MM.1S (cell line): ENCODE measurements at regions not wholly inside any gene's neighbourhood (a gene's known extent, or its start where the extent isn't known, plus 50 kb on each side); places are given as distances from the start of the nearest gene placed in this dataset.

Source experiments
- DNase-seq: peaks from one replicate; pipeline ENCODE4 v3.0.0-alpha.2; 2015
- H2AFZ ChIP-seq: fragments of 300-600 bp; sonication (generic); 2 replicates; pipeline ENCODE4 v1.6.0; 2016; ENCODE audit warnings: antibody characterized with exemption, low read length
- H3F3A ChIP-seq: fragments of 300-600 bp; sonication (generic); 2 replicates; pipeline ENCODE4 v1.6.1; 2016; ENCODE audit warnings: mild to moderate bottlenecking, antibody characterized with exemption, low read length, moderate library complexity, mixed read lengths; ENCODE audit not compliant: insufficient read depth
- H3K27ac ChIP-seq: fragments of 300-600 bp; sonication (generic); 2 replicates; pipeline ENCODE4 v1.5.1; 2016; ENCODE audit warnings: mild to moderate bottlenecking, low read length
- H3K27me3 ChIP-seq: fragments of 300-600 bp; sonication (generic); replicated peaks from 2 replicates; pipeline ENCODE4 v1.6.0; 2016; ENCODE audit warnings: low read length; ENCODE audit not compliant: insufficient read depth
- H3K36me3 ChIP-seq: fragments of 300-600 bp; sonication (generic); replicated peaks from 2 replicates; pipeline ENCODE4 v1.6.1; 2016; ENCODE audit warnings: mild to moderate bottlenecking, low read length, mixed read lengths; ENCODE audit not compliant: insufficient read depth
- H3K4me1 ChIP-seq: fragments of 300-600 bp; sonication (generic); 2 replicates; pipeline ENCODE4 v1.6.1; 2016; ENCODE audit warnings: low read length, mixed read lengths
- H3K4me2 ChIP-seq: fragments of 300-600 bp; sonication (generic); 2 replicates; pipeline ENCODE4 v1.6.0; 2016; ENCODE audit warnings: low read depth, low read length
- H3K4me3 ChIP-seq: fragments of 300-600 bp; sonication (generic); 2 replicates; pipeline ENCODE4 v1.5.1; 2016; ENCODE audit warnings: low read length, mixed read lengths
- H3K79me2 ChIP-seq: fragments of 300-600 bp; sonication (generic); 2 replicates; pipeline ENCODE4 v1.6.1; 2016; ENCODE audit warnings: mixed run types, low read length, mixed read lengths
- H3K9ac ChIP-seq: fragments of 300-600 bp; sonication (generic); 2 replicates; pipeline ENCODE4 v1.6.1; 2016; ENCODE audit warnings: low read length, mixed read lengths
- H3K9me2 ChIP-seq: fragments of 300-600 bp; sonication (generic); replicated peaks from 2 replicates; pipeline ENCODE4 v1.6.1; 2016; ENCODE audit warnings: mild to moderate bottlenecking, low read length, mixed read lengths; ENCODE audit not compliant: insufficient read depth
- H3K9me3 ChIP-seq: fragments of 300-600 bp; sonication (generic); replicated peaks from 2 replicates; pipeline ENCODE4 v1.6.1; 2016; ENCODE audit warnings: mild to moderate bottlenecking, low read length, mixed read lengths; ENCODE audit not compliant: insufficient read depth
- H4K20me1 ChIP-seq: fragments of 300-600 bp; sonication (generic); 2 replicates; pipeline ENCODE4 v1.6.1; 2016; ENCODE audit warnings: mild to moderate bottlenecking, low read length, moderate library complexity, mixed read lengths; ENCODE audit not compliant: insufficient read depth
- EZH2 ChIP-seq: fragments of 300-600 bp; sonication (generic); optimal IDR thresholded peaks from 2 replicates; pipeline ENCODE3; 2017; ENCODE audit warnings: low read depth, mild to moderate bottlenecking, antibody characterized with exemption, low read length, mixed read lengths
- EZH2phosphoT487 ChIP-seq: fragments of 300-600 bp; sonication (generic); IDR thresholded peaks from 2 replicates; pipeline ENCODE4 v1.6.1; 2018; ENCODE audit warnings: antibody characterized with exemption, low read length
- TF ChIP-seq, protein P1 (sequence below): fragments of 300-600 bp; sonication (generic); IDR thresholded peaks from 2 replicates; pipeline ENCODE4 v1.5.1; 2016; ENCODE audit warnings: antibody characterized with exemption, low read length, mixed read lengths

GRCh38 chr1:195748969-195749368 lies 859.3 kb downstream of the KCNT2 start:
- Histone ChIP-seq H3K36me3 (no peaks in the 10 kb centered on the region), H3K4me1 (no peaks in the 10 kb centered on the region), H3K4me3 (no peak overlapping the region), H3F3A (no peaks in the 10 kb centered on the region), H2AFZ (no peak overlapping the region), H3K9ac (no peak overlapping the region), H3K9me3 (no peaks in the 10 kb centered on the region), H3K4me2 (no peak overlapping the region), H3K27me3 (no peaks in the 10 kb centered on the region), H3K79me2 (no peaks in the 10 kb centered on the region), H4K20me1 (no peaks in the 10 kb centered on the region), H3K9me2 (no peaks in the 10 kb centered on the region), H3K27ac (no peak overlapping the region)
- TF ChIP-seq, protein P1, sequence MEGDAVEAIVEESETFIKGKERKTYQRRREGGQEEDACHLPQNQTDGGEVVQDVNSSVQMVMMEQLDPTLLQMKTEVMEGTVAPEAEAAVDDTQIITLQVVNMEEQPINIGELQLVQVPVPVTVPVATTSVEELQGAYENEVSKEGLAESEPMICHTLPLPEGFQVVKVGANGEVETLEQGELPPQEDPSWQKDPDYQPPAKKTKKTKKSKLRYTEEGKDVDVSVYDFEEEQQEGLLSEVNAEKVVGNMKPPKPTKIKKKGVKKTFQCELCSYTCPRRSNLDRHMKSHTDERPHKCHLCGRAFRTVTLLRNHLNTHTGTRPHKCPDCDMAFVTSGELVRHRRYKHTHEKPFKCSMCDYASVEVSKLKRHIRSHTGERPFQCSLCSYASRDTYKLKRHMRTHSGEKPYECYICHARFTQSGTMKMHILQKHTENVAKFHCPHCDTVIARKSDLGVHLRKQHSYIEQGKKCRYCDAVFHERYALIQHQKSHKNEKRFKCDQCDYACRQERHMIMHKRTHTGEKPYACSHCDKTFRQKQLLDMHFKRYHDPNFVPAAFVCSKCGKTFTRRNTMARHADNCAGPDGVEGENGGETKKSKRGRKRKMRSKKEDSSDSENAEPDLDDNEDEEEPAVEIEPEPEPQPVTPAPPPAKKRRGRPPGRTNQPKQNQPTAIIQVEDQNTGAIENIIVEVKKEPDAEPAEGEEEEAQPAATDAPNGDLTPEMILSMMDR = no peak
- no peak for TF ChIP-seq EZH2phosphoT487
- no peak for TF ChIP-seq EZH2
- no peak for DNase-seq

DNA sequence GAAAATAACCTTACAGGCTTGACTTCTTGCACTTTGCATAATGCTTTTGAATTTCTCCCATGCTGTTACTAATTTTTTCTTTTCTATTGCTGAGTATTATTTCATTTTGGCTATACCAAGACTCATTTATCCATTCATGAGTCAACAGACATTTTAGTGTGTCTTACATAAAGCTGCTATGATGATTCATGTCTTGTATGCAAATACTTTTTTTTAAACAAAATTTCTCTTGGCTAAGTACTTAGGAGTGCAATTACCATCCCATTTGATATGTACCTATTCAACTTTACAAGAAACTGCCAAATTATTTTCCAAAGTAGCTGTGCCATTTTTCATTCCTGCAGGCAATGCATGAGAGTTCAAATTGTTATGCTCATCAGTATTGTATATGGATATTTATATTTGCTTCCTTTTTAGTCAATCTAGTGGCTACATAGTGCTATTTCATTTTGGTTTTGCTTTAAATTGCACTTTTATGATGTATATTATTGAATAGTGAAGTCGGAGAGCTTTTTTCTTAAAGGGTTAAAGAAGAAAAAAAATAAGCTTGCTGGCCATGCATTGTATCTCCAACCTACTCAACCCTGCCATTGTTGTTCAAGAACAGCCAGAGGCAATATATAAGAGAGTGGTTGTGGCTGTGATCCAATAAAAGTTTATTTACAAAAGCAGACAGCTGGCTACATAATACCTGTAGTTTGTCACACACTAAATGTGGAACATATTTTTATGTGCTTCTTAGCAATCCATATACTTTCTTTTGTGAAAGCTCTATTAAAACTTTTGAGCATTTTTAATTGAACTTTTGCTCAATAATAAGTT lies 862.8 kb downstream of the KCNT2 start:
- no peaks in the 10 kb centered on the region for H3K9me3 ChIP-seq
- TF ChIP-seq EZH2 (no peak), EZH2phosphoT487 (no peak)
- TF ChIP-seq, protein P1 = no peak
- no peak overlapping the region for H3K4me2 ChIP-seq
- H4K20me1 ChIP-seq = no peaks in the 10 kb centered on the region
- 0 out of 2 replicates have a peak, but pooled peaks cover 2% of the 10 kb centered on the region for H3F3A ChIP-seq
- no peak overlapping the region for H2AFZ ChIP-seq
- 0 out of 2 replicates have a peak, but pooled peaks cover 6% of the 10 kb centered on the region for H3K4me1 ChIP-seq
- H3K27ac ChIP-seq = no peak overlapping the region
- peak; percentile 3 for DNase-seq
- H3K9me2 ChIP-seq = no peaks in the 10 kb centered on the region
- H3K9ac ChIP-seq = no peak overlapping the region
- H3K36me3 ChIP-seq = no peaks in the 10 kb centered on the region
- H3K4me3 ChIP-seq = no peak overlapping the region
- no peaks in the 10 kb centered on the region for H3K27me3 ChIP-seq
- H3K79me2 ChIP-seq = no peaks in the 10 kb centered on the region

DNA sequence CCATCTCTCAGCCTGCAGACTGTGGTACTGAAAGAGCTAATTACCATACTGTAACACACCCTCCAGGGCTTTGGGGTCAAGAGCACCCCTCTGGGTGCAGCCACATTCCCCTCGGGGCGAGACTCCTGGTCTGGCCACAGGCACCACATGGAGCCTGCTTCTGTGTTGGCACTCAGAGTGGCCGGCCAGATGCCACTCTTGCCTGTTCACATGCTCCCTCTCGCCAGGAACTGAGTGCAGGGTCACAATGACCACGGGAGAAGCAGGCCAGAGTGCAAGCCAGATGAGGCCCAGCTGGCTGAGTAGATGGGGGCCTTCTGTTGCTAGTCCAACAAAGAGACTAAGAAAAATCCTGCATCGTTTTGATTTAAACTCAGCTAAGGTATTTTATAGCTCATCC lies 864.0 kb downstream of the KCNT2 start:
- 0 out of 2 replicates have a peak, but pooled peaks cover 7% of the 10 kb centered on the region for H3K4me1 ChIP-seq
- no peaks in the 10 kb centered on the region for H3K27me3 ChIP-seq
- H3K79me2 ChIP-seq = no peaks in the 10 kb centered on the region
- 0 out of 2 replicates have a peak, but pooled peaks cover 2% of the 10 kb centered on the region for H3F3A ChIP-seq
- no peak overlapping the region for H3K4me3 ChIP-seq
- no peaks in the 10 kb centered on the region for H4K20me1 ChIP-seq
- no peak overlapping the region for H3K4me2 ChIP-seq
- no peak for TF ChIP-seq EZH2phosphoT487
- TF ChIP-seq, protein P1 = no peak
- TF ChIP-seq EZH2 = no peak
- H3K9ac ChIP-seq = no peak overlapping the region
- H3K36me3 ChIP-seq = no peaks in the 10 kb centered on the region
- no peak overlapping the region for H3K27ac ChIP-seq
- no peaks in the 10 kb centered on the region for H3K9me2 ChIP-seq
- no peak for DNase-seq
- no peaks in the 10 kb centered on the region for H3K9me3 ChIP-seq
- H2AFZ ChIP-seq = no peak overlapping the region
